HCT116 (cell line): ENCODE measurements at regions not wholly inside any gene's neighbourhood (a gene's known extent, or its start where the extent isn't known, plus 50 kb on each side); places are given as distances from the start of the nearest gene placed in this dataset.

Experiments
- ATAC-seq: fragments of 200-7000 bp; cut with Tn5 transposase; 2 replicates; pipeline ENCODE4 v1.9.1; 2020; ENCODE audit warnings: mild to moderate bottlenecking, moderate library complexity
- BruUV-seq: library from RNA; stranded (reverse); fragments of 400-500 nt; replicated peaks from 2 replicates; lab custom pipeline; 2021; lab: Mats Ljungman, UMichigan
- CTCF ChIA-PET: fragments of 300-600 bp; sonication (Branson Sonifier 250); formaldehyde crosslinking; loops from one replicate; lab custom pipeline; 2021; ENCODE audit warnings: antibody characterized with exemption; lab: Charles Lee
- POLR2A ChIA-PET: fragments of 300-600, 350-600 bp; sonication (Branson Sonifier 250); formaldehyde crosslinking; loops from one replicate; lab custom pipeline; 2021; ENCODE audit warnings: antibody characterized with exemption; lab: Charles Lee
- RAD21 ChIA-PET, 2 experiments: fragments of 300-600 bp; sonication (Branson Sonifier 250); formaldehyde crosslinking; loops; one replicate each; lab custom pipeline; 2023; ENCODE audit warnings: low total read pairs in 2 of 2; ENCODE audit not compliant: uncharacterized antibody in 2 of 2, unreplicated experiment in 2 of 2, low non-redundant PET in 1 of 2; lab: Charles Lee
- DNase-seq: peaks from one replicate; pipeline ENCODE4 v3.0.0-alpha.2; 2010; ENCODE audit warnings: low read depth, low spot score
- H2AFZ ChIP-seq: fragments of 200-600 bp; shearing (Covaris generic), sonication (generic); 2 replicates; pipeline ENCODE4 v1.6.1; 2017; ENCODE audit warnings: low read depth, mixed run types, mixed read lengths, antibody characterized with exemption, low read length; ENCODE audit not compliant: poor library complexity, severe bottlenecking
- H3K27ac ChIP-seq: 2 replicates; pipeline ENCODE4 v1.5.1; 2012; ENCODE audit warnings: low read depth, low read length
- H3K27me3 ChIP-seq: fragments of 200-600 bp; sonication (generic); 2 replicates; pipeline ENCODE4 v1.6.1; 2016; ENCODE audit warnings: mixed run types, low read length, mixed read lengths; ENCODE audit not compliant: insufficient read depth
- H3K36me3 ChIP-seq, 2 experiments: fragments of 200-500 bp in 1 of 2; fragments of 200-600 bp in 1 of 2; sonication (Bioruptor generic) in 1 of 2; sonication (generic) in 1 of 2; 2 replicates each; pipeline versions ENCODE4 v1.5.1 to v1.6.1; 2014 to 2016; ENCODE audit warnings: low read length in 2 of 2, inconsistent platforms in 1 of 2, mixed read lengths in 1 of 2, mixed run types in 1 of 2; ENCODE audit not compliant: insufficient read depth in 2 of 2, control insufficient read depth in 1 of 2
- H3K4me1 ChIP-seq, 2 experiments: fragments of 200-600 bp in 1 of 2; sonication (generic) in 1 of 2; 2 replicates each; pipeline versions ENCODE4 v1.5.1 to v1.6.1; 2012 to 2017; ENCODE audit warnings: low read length in 2 of 2, inconsistent platforms in 1 of 2, mild to moderate bottlenecking in 1 of 2, mixed read lengths in 1 of 2, mixed run types in 1 of 2, moderate library complexity in 1 of 2; ENCODE audit not compliant: insufficient read depth in 2 of 2, control insufficient read depth in 1 of 2
- H3K4me2 ChIP-seq: fragments of 200-600 bp; sonication (generic); 2 replicates; pipeline ENCODE4 v1.6.1; 2017; ENCODE audit warnings: mixed run types, low read length, mixed read lengths
- H3K4me3 ChIP-seq, 2 experiments: fragments of 200-600 bp in 1 of 2; sonication (generic) in 1 of 2; replicated peaks in 1 of 2; 2 replicates each; pipeline ENCODE4 v1.5.1; 2011 to 2016; ENCODE audit warnings: low read length in 2 of 2, control low read depth in 1 of 2, low read depth in 1 of 2, mild to moderate bottlenecking in 1 of 2, mixed read lengths in 1 of 2, mixed run types in 1 of 2
- H3K79me2 ChIP-seq: fragments of 200-600 bp; sonication (generic); 2 replicates; pipeline ENCODE4 v1.6.1; 2017; ENCODE audit warnings: mild to moderate bottlenecking, mixed run types, low read length, moderate library complexity, mixed read lengths; ENCODE audit not compliant: insufficient read depth
- H3K9ac ChIP-seq: fragments of 200-600 bp; sonication (generic); 2 replicates; pipeline ENCODE4 v1.6.1; 2016; ENCODE audit warnings: low read length, mixed read lengths
- H3K9me2 ChIP-seq: fragments of 200-600 bp; sonication (generic), shearing (Covaris generic); 2 replicates; pipeline ENCODE4 v1.6.1; 2017; ENCODE audit warnings: mixed run types, mild to moderate bottlenecking, moderate library complexity; ENCODE audit not compliant: insufficient read depth
- H3K9me3 ChIP-seq, 2 experiments: fragments of 200-500 bp in 1 of 2; fragments of 200-600 bp in 1 of 2; sonication (Bioruptor generic) in 1 of 2; sonication (generic) in 1 of 2; 2 replicates each; pipeline ENCODE4 v1.6.1; 2014 to 2017; ENCODE audit warnings: low read length in 2 of 2, mixed read lengths in 2 of 2, inconsistent platforms in 1 of 2, low read depth in 1 of 2, mild to moderate bottlenecking in 1 of 2, mixed run types in 1 of 2, moderate library complexity in 1 of 2; ENCODE audit not compliant: control insufficient read depth in 1 of 2, insufficient read depth in 1 of 2
- H4K20me1 ChIP-seq: fragments of 200-600 bp; sonication (generic), shearing (Covaris generic); 2 replicates; pipeline ENCODE4 v1.6.1; 2017; ENCODE audit warnings: mixed run types, mild to moderate bottlenecking, moderate library complexity; ENCODE audit not compliant: insufficient read depth
- ATF3 ChIP-seq: IDR thresholded peaks from 2 replicates; pipeline ENCODE4 v1.6.1; 2012
- CBX3 ChIP-seq: IDR thresholded peaks from 2 replicates; pipeline ENCODE4 v1.6.1; 2012; ENCODE audit warnings: low read depth
- CEBPB ChIP-seq: IDR thresholded peaks from 2 replicates; pipeline ENCODE4 v1.6.1; 2012; ENCODE audit warnings: low read depth
- FOSL1 ChIP-seq: IDR thresholded peaks from 2 replicates; pipeline ENCODE4 v1.6.1; 2012; ENCODE audit warnings: low read depth
- JUND ChIP-seq: IDR thresholded peaks from 2 replicates; pipeline ENCODE4 v1.6.1; 2012
- POLR2AphosphoS5 ChIP-seq: IDR thresholded peaks from 2 replicates; pipeline ENCODE4 v1.6.1; 2011; ENCODE audit warnings: mild to moderate bottlenecking, low read depth, low read length, moderate library complexity
- RAD21 ChIP-seq: IDR thresholded peaks from 2 replicates; pipeline ENCODE4 v1.6.1; 2012; ENCODE audit warnings: low read depth, mild to moderate bottlenecking
- SP1 ChIP-seq: IDR thresholded peaks from 2 replicates; pipeline ENCODE4 v1.6.1; 2012; ENCODE audit warnings: low read depth
- intact Hi-C: fragments of 100-400 bp; cut with micrococcal nuclease; formaldehyde crosslinking; loops from 2 replicates; pipeline ENCODE4 v1.10.0; 2022
- TF ChIP-seq, protein P1 (sequence below), 3 experiments: fragments of 200-600 bp in 1 of 3; sonication (generic) in 1 of 3; IDR thresholded peaks in 2 of 3; conservative IDR thresholded peaks in 1 of 3; 2 replicates each; pipeline ENCODE4 v1.5.1; 2012 to 2017; ENCODE audit warnings: low read depth in 2 of 3, low read length in 2 of 3, antibody characterized with exemption in 1 of 3, borderline replicate concordance in 1 of 3, control low read depth in 1 of 3, mild to moderate bottlenecking in 1 of 3, mixed read lengths in 1 of 3, mixed run types in 1 of 3, moderate library complexity in 1 of 3; ENCODE audit not compliant: insufficient read depth in 1 of 3

GRCh38 chr12:124680863-124681778, 113.7 kb upstream of the NCOR2 start:
- intact Hi-C loops, result loop anchor here (5.0 kb wide), 1 partner anchor 114 kb away; the partner anchor contains the start of gene NCOR2
- Histone ChIP-seq H3K27me3 (no peaks in the 10 kb centered on the region), H3K4me3 (peak overlapping the region in 1 of 2 experiments; percentile 25; a peak in 3 of 4 replicates), H4K20me1 (no peaks in the 10 kb centered on the region), H3K79me2 (no peaks in the 10 kb centered on the region), H3K36me3 (no peaks in the 10 kb centered on the region), H3K9ac (peak overlapping the region; percentile 42), H3K4me2 (peak overlapping the region; percentile 71), H3K4me1 (peaks cover 45 to 77% of the 10 kb centered on the region in 2 experiments), H2AFZ (peak overlapping the region; percentile 20), H3K9me3 (no peaks in the 10 kb centered on the region), H3K27ac (peak overlapping the region; percentile 21), H3K9me2 (no peaks in the 10 kb centered on the region)
- DNase-seq, result peak; percentile 79
- ChIA-PET CTCF (no interaction called here), RAD21 (no interaction called here), POLR2A (interaction anchor here (1.1 kb wide), 1 partner anchor 9 kb away, joined by 3 read pairs; no protein-coding TSS in a partner anchor)
- BruUV-seq, result no TSS peak
- peak; percentile 84 for ATAC-seq
- TF ChIP-seq ATF3 (no peak), FOSL1 (peak; percentile 86; the same call in 1 of the 2 replicates), RAD21 (peak; percentile 80), CEBPB (no peak), JUND (peak; percentile 84), POLR2AphosphoS5 (peak; percentile 52; the same call in 1 of the 2 replicates), CBX3 (0 out of 2 replicates have a peak, but pooled peaks have one; percentile 50), SP1 (peak; percentile 73; the same call in 1 of the 2 replicates)
- TF ChIP-seq, protein P1, sequence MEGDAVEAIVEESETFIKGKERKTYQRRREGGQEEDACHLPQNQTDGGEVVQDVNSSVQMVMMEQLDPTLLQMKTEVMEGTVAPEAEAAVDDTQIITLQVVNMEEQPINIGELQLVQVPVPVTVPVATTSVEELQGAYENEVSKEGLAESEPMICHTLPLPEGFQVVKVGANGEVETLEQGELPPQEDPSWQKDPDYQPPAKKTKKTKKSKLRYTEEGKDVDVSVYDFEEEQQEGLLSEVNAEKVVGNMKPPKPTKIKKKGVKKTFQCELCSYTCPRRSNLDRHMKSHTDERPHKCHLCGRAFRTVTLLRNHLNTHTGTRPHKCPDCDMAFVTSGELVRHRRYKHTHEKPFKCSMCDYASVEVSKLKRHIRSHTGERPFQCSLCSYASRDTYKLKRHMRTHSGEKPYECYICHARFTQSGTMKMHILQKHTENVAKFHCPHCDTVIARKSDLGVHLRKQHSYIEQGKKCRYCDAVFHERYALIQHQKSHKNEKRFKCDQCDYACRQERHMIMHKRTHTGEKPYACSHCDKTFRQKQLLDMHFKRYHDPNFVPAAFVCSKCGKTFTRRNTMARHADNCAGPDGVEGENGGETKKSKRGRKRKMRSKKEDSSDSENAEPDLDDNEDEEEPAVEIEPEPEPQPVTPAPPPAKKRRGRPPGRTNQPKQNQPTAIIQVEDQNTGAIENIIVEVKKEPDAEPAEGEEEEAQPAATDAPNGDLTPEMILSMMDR (IDR thresholded peaks at IDR 0.05 in 2 of 3, conservative IDR thresholded peaks at IDR 0.05 in 1 of 3; ENCODE audit: borderline replicate concordance in 1 of 3, insufficient read depth in 1 of 3, low read depth in 2 of 3, low read length in 2 of 3), result peak in 2 of 3 experiments; percentile 28 to 36; a peak in 4 of 6 replicates
